Upper lobe of left lung (tissue), 6 donors: ENCODE measurements at regions not wholly inside any gene's neighbourhood (a gene's known extent, or its start where the extent isn't known, plus 50 kb on each side); places are given as distances from the start of the nearest gene placed in this dataset.

Experiments used
- ATAC-seq, 2 donors: fragments of 200-7000 bp; cut with Tn5 transposase; one replicate each; pipeline ENCODE4 v1.9.1; 2022; ENCODE audit warnings: mild to moderate bottlenecking in 2 of 2, moderate library complexity in 2 of 2; ENCODE audit not compliant: low FRiP score in 2 of 2
- DNase-seq, 2 donors: peaks; one replicate each; pipeline ENCODE4 v3.0.0-alpha.2; 2019 to 2020
- H3K27ac ChIP-seq, 4 donors: fragments of 200-600 bp; sonication (generic); one replicate each; pipeline ENCODE4 v1.5.1; 2016 to 2019
- H3K27me3 ChIP-seq, 4 donors: fragments of 200-600 bp; sonication (generic); one replicate each; pipeline ENCODE4 v1.5.1; 2017 to 2019
- H3K36me3 ChIP-seq, 4 donors: fragments of 200-600 bp; sonication (generic); one replicate each; pipeline ENCODE4 v1.5.1; 2016 to 2019
- H3K4me1 ChIP-seq, 4 donors: fragments of 200-600 bp; sonication (generic); one replicate each; pipeline ENCODE4 v1.5.1; 2018 to 2019
- H3K4me3 ChIP-seq, 4 donors: fragments of 200-600 bp; sonication (generic); one replicate each; pipeline ENCODE4 v1.5.1; 2017 to 2019; ENCODE audit warnings: mild to moderate bottlenecking in 2 of 4, moderate library complexity in 1 of 4
- H3K9me3 ChIP-seq, 4 donors: fragments of 200-600 bp; sonication (generic); one replicate each; pipeline ENCODE4 v1.5.1; 2018 to 2019
- EP300 ChIP-seq, 4 donors: sonication (generic); formaldehyde crosslinking; IDR thresholded peaks; one replicate each; pipeline ENCODE4 v1.5.1; 2017; ENCODE audit warnings: antibody characterized with exemption in 4 of 4, control low read depth in 2 of 4
- POLR2A ChIP-seq, 4 donors: fragments of 450-650 bp; IDR thresholded peaks; one replicate each; pipeline ENCODE4 v1.5.1; 2016 to 2017; ENCODE audit warnings: antibody characterized with exemption in 4 of 4, mild to moderate bottlenecking in 2 of 4
- POLR2AphosphoS5 ChIP-seq, 2 donors: sonication (generic); formaldehyde crosslinking; IDR thresholded peaks; one replicate each; pipeline ENCODE4 v1.5.1; 2017; ENCODE audit warnings: antibody characterized with exemption in 2 of 2
- WGBS, 2 donors: methylation state at CpG; one replicate each; pipeline ENCODE4 v1.1.5; 2017 to 2018; 5-methylcytosine and 5-hydroxymethylcytosine counted together
- TF ChIP-seq, protein P1 (sequence below), 6 experiments: fragments of 450-650 bp in 4 of 6; fragments of 200-600 bp in 2 of 6; sonication (generic) in 2 of 6; IDR thresholded peaks; one replicate each; pipeline ENCODE4 v1.5.1; 2016 to 2019; ENCODE audit warnings: antibody characterized with exemption in 6 of 6
- donor health status: DM: no; HTN: no; CAD: no; lungs with moderate emphysema.
- donor health status: DM: no; HTN: yes; CAD: no; lungs with severe emphysema.

DNA sequence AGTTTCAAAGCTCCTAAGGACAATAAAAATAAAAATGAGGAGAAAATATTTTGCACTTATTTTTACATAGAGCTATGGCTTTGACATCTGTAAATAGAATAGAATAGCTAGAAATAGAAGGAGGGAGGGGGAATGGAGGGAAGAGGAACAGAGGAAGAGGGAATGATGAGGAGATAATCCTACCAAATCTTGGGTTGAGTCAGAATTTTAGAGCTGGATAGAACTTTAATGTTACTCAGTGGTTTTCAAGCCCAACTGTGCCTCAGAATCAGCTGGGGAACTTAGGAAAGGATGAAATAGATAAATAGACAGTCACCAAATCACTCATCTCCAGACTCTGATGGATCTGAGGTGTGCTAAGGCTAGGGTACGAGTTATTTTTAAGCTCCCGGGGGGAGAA is 190.3 kb upstream of the FREM1 start:
- Histone ChIP-seq H3K36me3 (no peaks in the 10 kb centered on the region), H3K27me3 (no peaks in the 10 kb centered on the region), H3K4me1 (peaks cover 0 to 8% (median 0%) of the 10 kb centered on the region in 4 donors), H3K4me3 (no peak overlapping the region), H3K27ac (peak overlapping the region in 1 of 4 donors; percentile 29), H3K9me3 (no peaks in the 10 kb centered on the region)
- no peak for TF ChIP-seq POLR2AphosphoS5 (IDR thresholded peaks at IDR 0.05)
- TF ChIP-seq, protein P1, sequence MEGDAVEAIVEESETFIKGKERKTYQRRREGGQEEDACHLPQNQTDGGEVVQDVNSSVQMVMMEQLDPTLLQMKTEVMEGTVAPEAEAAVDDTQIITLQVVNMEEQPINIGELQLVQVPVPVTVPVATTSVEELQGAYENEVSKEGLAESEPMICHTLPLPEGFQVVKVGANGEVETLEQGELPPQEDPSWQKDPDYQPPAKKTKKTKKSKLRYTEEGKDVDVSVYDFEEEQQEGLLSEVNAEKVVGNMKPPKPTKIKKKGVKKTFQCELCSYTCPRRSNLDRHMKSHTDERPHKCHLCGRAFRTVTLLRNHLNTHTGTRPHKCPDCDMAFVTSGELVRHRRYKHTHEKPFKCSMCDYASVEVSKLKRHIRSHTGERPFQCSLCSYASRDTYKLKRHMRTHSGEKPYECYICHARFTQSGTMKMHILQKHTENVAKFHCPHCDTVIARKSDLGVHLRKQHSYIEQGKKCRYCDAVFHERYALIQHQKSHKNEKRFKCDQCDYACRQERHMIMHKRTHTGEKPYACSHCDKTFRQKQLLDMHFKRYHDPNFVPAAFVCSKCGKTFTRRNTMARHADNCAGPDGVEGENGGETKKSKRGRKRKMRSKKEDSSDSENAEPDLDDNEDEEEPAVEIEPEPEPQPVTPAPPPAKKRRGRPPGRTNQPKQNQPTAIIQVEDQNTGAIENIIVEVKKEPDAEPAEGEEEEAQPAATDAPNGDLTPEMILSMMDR (IDR thresholded peaks at IDR 0.05): no peak
- TF ChIP-seq EP300 (IDR thresholded peaks at IDR 0.05): no peak
- TF ChIP-seq POLR2A (IDR thresholded peaks at IDR 0.05): no peak
- 37 to 41% methylated on average over 2 of the region's 2 CpGs for WGBS, 2 donors
- ATAC-seq (no peak), DNase-seq (no peak)

DNA sequence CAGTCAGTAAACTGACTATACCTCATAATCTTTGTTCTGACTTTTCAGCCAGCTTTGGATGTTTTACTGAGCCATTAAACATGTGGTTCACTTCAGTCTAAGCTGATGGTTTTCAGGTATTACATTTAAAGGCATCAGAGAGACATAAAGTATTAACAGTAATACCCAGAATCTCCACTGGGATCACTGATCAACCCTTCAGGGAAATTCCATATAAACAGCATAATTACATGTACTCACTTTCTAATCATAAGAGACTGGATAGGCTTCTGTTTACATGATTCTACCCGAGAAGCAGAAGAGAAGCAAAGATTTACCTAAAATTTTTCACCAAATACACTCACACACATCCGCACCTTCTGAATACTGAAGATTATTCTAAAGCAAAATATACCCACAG is 186.7 kb upstream of the FREM1 start:
- Histone ChIP-seq H3K4me3 (no peak overlapping the region), H3K4me1 (peaks cover 0 to 8% (median 0%) of the 10 kb centered on the region in 4 donors), H3K9me3 (no peaks in the 10 kb centered on the region), H3K36me3 (no peaks in the 10 kb centered on the region), H3K27me3 (no peaks in the 10 kb centered on the region), H3K27ac (no peak overlapping the region)
- ATAC-seq (no peak), DNase-seq (no peak)
- WGBS, 2 donors: 80 to 85% methylated on average over 2 of the region's 2 CpGs
- TF ChIP-seq POLR2A (IDR thresholded peaks at IDR 0.05) (no peak), POLR2AphosphoS5 (IDR thresholded peaks at IDR 0.05) (no peak), EP300 (IDR thresholded peaks at IDR 0.05) (no peak)
- TF ChIP-seq, protein P1 (IDR thresholded peaks at IDR 0.05): no peak

GRCh38 chr9:15086778-15087324 is 176.6 kb upstream of the FREM1 start:
- no peaks in the 10 kb centered on the region for H3K36me3 ChIP-seq
- no peaks in the 10 kb centered on the region for H3K4me1 ChIP-seq
- ATAC-seq (no peak), DNase-seq (no peak)
- WGBS, 2 donors: 73 to 79% methylated on average over 3 of the region's 3 CpGs
- H3K4me3 ChIP-seq: no peak overlapping the region
- no peak overlapping the region for H3K27ac ChIP-seq
- no peaks in the 10 kb centered on the region for H3K9me3 ChIP-seq
- no peaks in the 10 kb centered on the region for H3K27me3 ChIP-seq
- no peak for TF ChIP-seq POLR2AphosphoS5 (IDR thresholded peaks at IDR 0.05)
- TF ChIP-seq, protein P1 (IDR thresholded peaks at IDR 0.05): no peak
- TF ChIP-seq EP300 (IDR thresholded peaks at IDR 0.05): no peak
- no peak for TF ChIP-seq POLR2A (IDR thresholded peaks at IDR 0.05)

DNA sequence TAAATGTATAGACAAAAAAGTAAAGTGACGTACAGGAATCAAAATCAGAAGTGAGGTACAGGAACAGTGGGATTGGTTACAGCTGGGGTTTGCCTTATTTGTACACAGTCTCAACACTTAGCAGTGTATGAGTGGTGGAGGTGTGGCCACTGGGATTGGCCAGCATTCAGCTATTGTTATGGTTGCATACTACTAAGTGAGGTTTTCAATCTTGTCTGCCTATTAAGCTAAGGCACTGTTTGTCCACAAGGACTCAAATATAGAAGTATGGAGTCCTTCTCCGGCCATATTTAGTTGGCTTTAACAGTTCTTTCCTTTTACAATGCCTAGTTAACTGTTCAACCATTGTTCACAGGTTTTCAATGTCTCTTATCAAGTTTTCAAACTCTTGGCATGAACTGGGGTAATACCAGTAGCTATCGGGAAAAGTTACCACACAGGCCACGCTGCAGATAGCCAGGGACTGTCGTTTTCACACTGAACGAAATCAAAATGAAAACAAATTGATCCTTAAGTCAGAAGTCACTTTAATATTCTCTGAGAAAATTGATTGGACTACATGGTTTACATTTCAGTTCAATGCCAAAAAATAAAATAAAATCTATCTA is 176.0 kb upstream of the FREM1 start:
- Histone ChIP-seq H3K36me3 (no peaks in the 10 kb centered on the region), H3K9me3 (no peaks in the 10 kb centered on the region), H3K4me3 (no peak overlapping the region), H3K27me3 (no peaks in the 10 kb centered on the region), H3K4me1 (no peaks in the 10 kb centered on the region), H3K27ac (no peak overlapping the region)
- 68 to 81% methylated on average over 6 of the region's 6 CpGs for WGBS, 2 donors
- DNase-seq (no peak), ATAC-seq (no peak)
- TF ChIP-seq, protein P1 (IDR thresholded peaks at IDR 0.05): no peak
- no peak for TF ChIP-seq POLR2A (IDR thresholded peaks at IDR 0.05)
- no peak for TF ChIP-seq EP300 (IDR thresholded peaks at IDR 0.05)
- no peak for TF ChIP-seq POLR2AphosphoS5 (IDR thresholded peaks at IDR 0.05)
